Fibroblast of lung (primary cell): ENCODE measurements at regions not wholly inside any gene's neighbourhood (a gene's known extent, or its start where the extent isn't known, plus 50 kb on each side); places are given as distances from the start of the nearest gene placed in this dataset.

ENCODE experiments used
- CTCF ChIP-seq, 2 donors: IDR thresholded peaks in 1 of 2; conservative IDR thresholded peaks in 1 of 2; 1 replicate in 1 of 2; 2 replicates in 1 of 2; pipeline ENCODE4 v1.5.1; 2011 to 2012; ENCODE audit warnings: low read length in 2 of 2, control low read depth in 1 of 2, inconsistent platforms in 1 of 2, low read depth in 1 of 2, mild to moderate bottlenecking in 1 of 2
- EZH2 ChIP-seq: IDR thresholded peaks from 2 replicates; pipeline ENCODE4 v1.5.1; 2012; ENCODE audit warnings: low read length, control low read depth, mild to moderate bottlenecking; ENCODE audit errors: missing control alignments

GRCh38 chr2:193774166-193774565, 1579.4 kb upstream of the TMEFF2 start:
- TF ChIP-seq CTCF (conservative IDR thresholded peaks at IDR 0.05 in 1 of 2, IDR thresholded peaks at IDR 0.05 in 1 of 2; ENCODE audit: low read depth in 1 of 2, low read length in 2 of 2) (no peak), EZH2 (no peak)
